GM10266 (cell line): ENCODE measurements at regions not wholly inside any gene's neighbourhood (a gene's known extent, or its start where the extent isn't known, plus 50 kb on each side); places are given as distances from the start of the nearest gene placed in this dataset.

Source experiments
- DNase-seq: peaks from one replicate; pipeline ENCODE4 v3.0.0; 2012; ENCODE audit errors: extremely low spot score
- CTCF ChIP-seq: IDR thresholded peaks from 2 replicates; pipeline ENCODE4 v1.5.1; 2012; ENCODE audit warnings: mild to moderate bottlenecking, low read depth; ENCODE audit not compliant: control insufficient read depth, insufficient read depth; ENCODE audit errors: missing control alignments

- no peak for DNase-seq
- no peak for TF ChIP-seq CTCF
These were observed 131.0 kb upstream of the RUNX1 start for GRCh38 chr21:35179990-35180540.

GRCh38 chr21:35178827-35179226 lies 129.7 kb upstream of the RUNX1 start:
- no peak for DNase-seq
- no peak for TF ChIP-seq CTCF

- DNase-seq, result no peak
- no peak for TF ChIP-seq CTCF
These were observed 129.0 kb upstream of the RUNX1 start for GRCh38 chr21:35178098-35178497.

DNA sequence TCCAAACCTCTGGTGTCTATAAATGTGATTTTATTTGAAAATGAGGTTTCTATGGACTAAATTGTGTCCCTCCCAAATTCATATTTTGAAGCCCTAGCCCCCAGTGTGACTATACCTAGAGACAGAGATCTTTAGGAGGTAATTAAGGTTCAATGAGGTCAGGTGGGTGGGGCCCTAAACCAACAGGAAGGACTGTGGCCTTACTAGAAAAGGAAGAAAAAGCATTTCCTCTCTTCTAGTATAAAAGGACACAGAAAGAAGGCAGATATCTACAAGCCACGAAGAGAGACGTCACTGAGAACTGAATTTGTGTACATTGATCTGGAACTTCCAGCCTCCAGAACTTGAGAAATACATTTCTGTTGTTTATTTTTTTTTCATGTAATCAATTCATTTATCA lies 123.1 kb upstream of the RUNX1 start:
- no peak for DNase-seq
- no peak for TF ChIP-seq CTCF

- no peak for DNase-seq
- no peak for TF ChIP-seq CTCF
These were observed 122.3 kb upstream of the RUNX1 start for GRCh38 chr21:35171385-35171784.

DNA sequence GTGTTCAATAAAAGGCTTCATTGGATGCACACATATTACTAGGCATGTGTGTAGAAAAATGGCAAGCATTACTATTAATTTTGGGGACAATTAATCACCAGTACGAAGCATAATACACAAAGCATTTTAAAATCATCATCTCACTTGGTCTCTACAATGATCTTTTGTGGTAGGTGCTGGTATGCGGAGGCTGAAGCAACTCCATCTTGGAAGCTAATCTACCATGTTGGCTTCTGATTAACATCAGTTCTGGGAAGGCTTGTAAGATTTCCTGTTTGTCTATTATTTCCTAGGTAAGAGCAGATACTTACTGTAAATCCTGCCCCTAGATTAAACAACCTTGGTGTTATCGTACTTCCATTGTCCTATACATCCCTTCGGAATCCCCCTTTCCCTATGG lies 121.7 kb upstream of the RUNX1 start:
- no peak for TF ChIP-seq CTCF
- DNase-seq, result no peak

GRCh38 chr21:35170244-35170643 lies 121.1 kb upstream of the RUNX1 start:
- TF ChIP-seq CTCF, result no peak

More at GRCh38 chr21:35170244-35170643, 121.1 kb upstream of the RUNX1 start:
- no peak for DNase-seq
